Ovary (tissue), 3 donors: ENCODE measurements at regions not wholly inside any gene's neighbourhood (a gene's known extent, or its start where the extent isn't known, plus 50 kb on each side); places are given as distances from the start of the nearest gene placed in this dataset.

Experiments used
- CTCF ChIP-seq, 3 donors: fragments of 450-650 bp in 2 of 3; fragments of 200-600 bp in 1 of 3; IDR thresholded peaks; one replicate each; pipeline versions ENCODE4 v1.5.1 to v1.8.0; 2016 to 2022; ENCODE audit warnings: antibody characterized with exemption in 3 of 3, mild to moderate bottlenecking in 1 of 3
- EP300 ChIP-seq: sonication (generic); formaldehyde crosslinking; IDR thresholded peaks from one replicate; pipeline ENCODE4 v1.6.1; 2017; ENCODE audit warnings: antibody characterized with exemption
- POLR2A ChIP-seq: fragments of 450-650 bp; IDR thresholded peaks from one replicate; pipeline ENCODE4 v1.6.1; 2017; ENCODE audit warnings: antibody characterized with exemption, mild to moderate bottlenecking, moderate library complexity
- donor health status: DM: no; HTN: no; CAD: no.

- TF ChIP-seq CTCF (IDR thresholded peaks at IDR 0.05) (no peak), EP300 (no peak), POLR2A (no peak)
Observed at GRCh38 chr18:28438381-28438780, 261.5 kb upstream of the CDH2 start.
